HG03521 (cell line): ENCODE measurements at regions not wholly inside any gene's neighbourhood (a gene's known extent, or its start where the extent isn't known, plus 50 kb on each side); places are given as distances from the start of the nearest gene placed in this dataset.

Experiments used
- ATAC-seq: cut with Tn5 transposase; IDR thresholded peaks from one replicate; pipeline ENCODE4 v1.9.1; 2021; ENCODE audit warnings: mild to moderate bottlenecking, moderate library complexity; ENCODE audit not compliant: unreplicated experiment

- ATAC-seq, result no peak
Observed at GRCh38 chr21:28378026-28378425, 614.7 kb downstream of the LTN1 start.

DNA sequence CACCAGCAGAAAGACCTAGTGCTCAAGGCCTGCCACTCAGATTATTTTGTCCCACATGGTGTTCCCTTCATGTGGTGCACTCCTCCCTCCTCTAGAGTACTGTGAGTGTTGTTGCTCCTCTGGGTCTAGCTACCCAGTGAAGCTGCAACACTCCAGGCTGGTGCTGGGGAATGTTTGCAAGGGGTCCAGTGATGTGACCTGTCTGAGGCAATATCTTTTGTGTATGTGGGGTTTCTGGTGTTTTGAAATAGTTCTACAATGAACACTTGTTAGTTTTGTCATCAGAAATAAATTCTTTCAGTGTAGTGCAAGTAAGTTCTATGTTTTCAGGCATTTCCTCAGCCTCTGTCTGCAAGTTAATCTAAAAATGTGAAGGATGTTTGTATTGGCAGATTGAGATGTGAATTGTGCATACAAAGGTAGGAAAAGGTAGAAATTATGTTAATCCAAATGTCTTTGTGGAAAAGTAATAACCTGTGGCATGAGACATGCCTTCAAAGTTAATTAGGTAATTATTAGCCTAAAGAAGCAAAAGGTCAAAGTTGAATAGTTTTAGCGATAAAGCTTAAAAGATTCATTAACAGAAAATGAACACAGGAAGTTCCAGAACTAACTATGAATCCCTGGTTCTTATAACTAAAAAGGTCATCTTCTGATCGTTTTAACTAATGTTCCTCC, 616.8 kb downstream of the LTN1 start:
- no peak for ATAC-seq

GRCh38 chr21:28374881-28375280, 617.8 kb downstream of the LTN1 start:
- ATAC-seq, result no peak

- ATAC-seq, result no peak
Observed at GRCh38 chr21:28371713-28372112, 621.0 kb downstream of the LTN1 start.

- no peak for ATAC-seq
Observed at GRCh38 chr21:28359300-28359699, 633.4 kb downstream of the LTN1 start.

- no peak for ATAC-seq
Observed at GRCh38 chr21:28358702-28359101, 634.0 kb downstream of the LTN1 start.

DNA sequence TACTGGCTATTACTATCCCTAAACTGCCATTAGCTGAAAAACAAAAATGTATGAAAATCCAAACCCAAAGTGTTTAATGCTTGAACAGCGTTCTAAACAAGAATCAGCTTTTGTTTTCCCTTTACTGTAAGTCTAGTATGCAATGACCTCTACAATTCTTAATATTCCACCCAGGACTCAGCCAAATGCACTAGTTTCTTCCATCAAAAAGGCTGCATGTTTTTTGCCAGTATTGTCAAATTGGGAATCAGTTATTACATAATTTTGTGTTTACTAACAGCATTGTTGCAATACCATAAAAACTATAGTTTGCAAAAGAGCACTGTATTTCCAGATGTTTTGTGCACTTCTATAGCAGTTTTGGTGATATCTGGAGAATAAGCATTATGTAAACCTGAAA, 634.5 kb downstream of the LTN1 start:
- ATAC-seq, result no peak

DNA sequence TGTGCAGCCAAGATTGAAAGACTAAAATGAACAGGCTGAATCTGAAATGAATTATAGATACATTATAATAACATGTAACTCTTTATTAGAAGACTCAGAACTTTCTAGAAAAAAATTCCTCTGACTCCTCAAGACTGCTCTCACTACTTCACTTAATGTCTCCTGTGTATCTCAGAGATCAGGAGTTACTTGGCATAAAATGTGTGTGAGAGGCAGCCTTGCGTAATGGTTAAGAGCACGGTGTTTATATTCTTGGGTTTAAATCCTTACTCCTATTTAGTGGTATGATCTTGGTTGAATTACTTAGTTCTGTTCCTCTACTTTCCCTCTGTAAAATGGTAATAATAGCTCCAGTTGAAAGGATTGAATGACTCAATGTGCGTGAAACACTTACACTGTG, 634.9 kb downstream of the LTN1 start:
- ATAC-seq, result no peak

- ATAC-seq, result no peak
Observed at GRCh38 chr21:28356422-28356821, 636.3 kb downstream of the LTN1 start.

DNA sequence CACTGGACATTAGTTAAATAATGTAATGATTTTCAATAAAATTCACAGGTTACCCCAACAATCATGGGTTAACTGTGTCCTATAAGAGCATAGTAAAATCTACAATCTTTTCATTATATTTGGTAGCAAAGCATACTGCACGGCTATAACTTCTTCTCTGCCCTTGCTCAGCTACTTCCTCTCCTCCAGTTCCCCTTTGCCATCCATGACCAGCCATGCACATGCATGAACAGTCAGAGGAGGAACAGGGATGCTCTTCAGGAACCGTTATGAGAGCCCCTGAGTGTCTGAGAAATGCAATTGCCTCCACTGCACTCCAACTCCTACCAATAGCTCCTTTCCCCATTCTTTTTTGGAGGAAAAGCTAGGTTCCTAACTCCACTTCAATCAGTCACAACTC, 646.7 kb downstream of the LTN1 start:
- no peak for ATAC-seq

- ATAC-seq, result no peak
Observed at GRCh38 chr21:28344985-28345384, 647.7 kb downstream of the LTN1 start.

DNA sequence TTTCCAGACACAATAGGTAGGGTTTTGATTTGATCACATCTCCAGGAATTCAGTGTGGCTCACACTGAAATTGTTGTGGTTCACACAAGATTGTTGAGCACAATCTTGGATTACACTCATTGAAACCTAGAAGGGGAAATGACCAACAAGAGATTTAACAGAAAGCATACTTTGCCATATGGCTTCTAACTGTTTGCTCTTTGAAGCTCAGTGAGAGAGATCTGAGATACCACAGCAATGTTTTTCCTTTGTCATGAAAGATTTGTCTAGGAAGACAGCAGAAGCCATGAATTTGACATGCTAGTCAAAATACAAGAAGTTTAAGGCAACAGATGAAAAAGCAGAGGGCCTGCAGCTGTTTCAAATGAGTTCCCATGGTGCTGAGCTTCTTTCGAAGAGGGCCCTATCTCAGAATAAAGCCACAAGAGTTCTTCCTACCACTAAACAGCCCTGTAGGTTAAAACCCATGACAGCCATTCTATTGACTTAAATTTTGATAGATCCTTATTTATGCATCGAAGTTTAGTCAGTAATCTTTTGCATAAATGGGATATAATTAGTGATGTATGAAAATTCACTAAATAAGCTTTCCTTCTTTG, 650.4 kb downstream of the LTN1 start:
- no peak for ATAC-seq

- no peak for ATAC-seq
Observed at GRCh38 chr21:28339403-28339802, 653.3 kb downstream of the LTN1 start.

DNA sequence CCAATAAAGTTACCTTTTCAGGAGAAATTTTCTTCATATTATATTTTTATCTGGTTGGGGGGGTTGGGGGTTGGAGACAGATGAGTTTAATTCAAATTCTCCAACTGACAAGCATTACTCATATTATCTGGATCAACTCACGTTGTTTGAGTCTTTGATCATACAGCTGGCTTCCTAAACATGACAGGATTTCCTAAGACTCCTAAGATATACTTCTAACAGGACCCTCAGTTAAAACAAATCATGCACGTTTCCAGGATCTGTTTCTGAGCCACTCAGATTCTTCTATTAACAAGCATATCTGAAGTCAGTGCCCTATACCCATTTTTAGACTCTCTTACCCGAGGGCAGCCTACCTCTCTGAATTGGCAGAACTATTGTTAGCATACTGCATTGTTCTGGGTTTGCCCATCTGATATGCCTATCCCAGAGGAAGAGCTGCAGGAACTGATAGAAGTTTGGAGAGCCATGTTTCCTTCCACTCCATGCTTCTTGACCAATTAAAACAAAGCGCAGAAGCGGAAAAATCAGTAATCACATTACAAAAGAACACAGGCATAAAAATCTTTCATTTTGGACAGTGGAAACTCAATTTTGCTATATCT, 653.9 kb downstream of the LTN1 start:
- no peak for ATAC-seq

DNA sequence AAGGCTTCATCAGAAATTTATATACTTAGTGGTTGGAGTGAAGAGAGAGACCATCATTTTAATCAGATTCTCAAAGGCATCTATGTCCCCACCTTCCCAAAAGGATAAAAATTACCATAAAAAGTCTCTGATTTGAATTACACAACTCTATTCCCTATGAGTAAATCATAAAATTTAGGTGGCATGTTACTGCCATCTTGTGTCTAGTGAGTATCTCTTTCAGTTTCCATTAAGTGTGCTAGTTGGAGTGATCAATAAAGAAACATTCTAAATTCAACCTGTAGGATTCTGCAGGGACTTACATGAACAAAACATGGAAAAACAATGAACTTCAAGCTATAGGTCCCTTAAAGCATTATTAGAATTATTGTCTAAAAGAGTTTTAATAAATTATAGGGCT, 655.4 kb downstream of the LTN1 start:
- no peak for ATAC-seq

DNA sequence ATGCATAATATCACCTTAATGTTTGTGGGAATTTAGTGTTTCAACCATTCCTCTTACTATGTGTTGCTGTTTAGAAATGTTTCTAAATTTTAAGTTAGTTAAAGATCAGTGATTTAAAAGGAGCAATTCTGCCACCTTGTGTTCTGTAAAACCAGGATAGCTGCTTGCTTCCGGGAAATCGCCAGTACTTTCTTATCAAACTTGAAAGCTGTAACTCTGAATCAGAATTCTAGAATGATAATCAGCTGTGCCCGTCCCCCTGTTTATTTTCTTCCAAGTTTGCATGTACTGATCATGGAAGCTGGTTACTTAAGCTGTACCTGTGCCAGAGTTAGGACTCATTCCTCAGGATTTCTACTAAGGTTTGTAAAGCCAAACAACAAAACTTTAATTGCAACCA, 656.4 kb downstream of the LTN1 start:
- ATAC-seq, result no peak

DNA sequence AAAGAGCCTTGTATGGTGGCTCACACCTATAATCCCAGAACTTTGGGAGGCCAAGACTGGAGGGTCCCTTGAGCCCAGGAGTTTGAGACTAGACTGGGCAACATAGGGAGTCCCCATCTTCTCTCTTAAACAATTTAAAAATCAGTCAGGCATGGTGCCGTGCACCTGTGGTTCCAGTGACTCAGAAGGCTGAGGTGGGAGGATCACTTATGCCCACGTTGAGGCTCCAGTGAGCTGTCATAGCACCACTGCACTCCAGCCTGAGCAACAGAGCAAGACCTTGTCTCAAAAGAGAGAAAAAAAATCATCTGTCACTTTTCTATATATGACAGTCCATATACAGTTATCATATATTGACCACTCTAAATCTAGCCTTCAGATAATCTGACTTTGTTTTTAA, 658.3 kb downstream of the LTN1 start:
- ATAC-seq, result no peak

GRCh38 chr21:28333578-28334075, 659.0 kb downstream of the LTN1 start:
- no peak for ATAC-seq

DNA sequence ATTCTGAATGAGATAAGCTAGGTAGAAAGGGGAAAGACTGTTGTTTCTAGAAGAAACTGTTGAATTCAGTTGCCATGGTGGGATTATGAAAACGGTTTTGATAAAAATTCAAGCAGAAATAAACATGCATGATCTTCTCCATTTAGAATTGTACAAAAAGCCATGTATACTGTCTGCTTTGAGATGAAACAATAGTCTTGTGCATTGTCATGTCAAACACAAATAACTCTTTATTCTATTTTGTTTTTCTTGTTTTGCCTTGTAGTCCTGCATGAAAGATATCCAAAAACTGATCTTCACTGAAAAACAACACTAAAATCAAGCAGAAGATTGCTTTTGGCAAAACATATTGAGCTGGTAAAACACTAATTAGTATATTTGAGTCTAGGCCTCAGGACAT, 659.9 kb downstream of the LTN1 start:
- ATAC-seq, result no peak

DNA sequence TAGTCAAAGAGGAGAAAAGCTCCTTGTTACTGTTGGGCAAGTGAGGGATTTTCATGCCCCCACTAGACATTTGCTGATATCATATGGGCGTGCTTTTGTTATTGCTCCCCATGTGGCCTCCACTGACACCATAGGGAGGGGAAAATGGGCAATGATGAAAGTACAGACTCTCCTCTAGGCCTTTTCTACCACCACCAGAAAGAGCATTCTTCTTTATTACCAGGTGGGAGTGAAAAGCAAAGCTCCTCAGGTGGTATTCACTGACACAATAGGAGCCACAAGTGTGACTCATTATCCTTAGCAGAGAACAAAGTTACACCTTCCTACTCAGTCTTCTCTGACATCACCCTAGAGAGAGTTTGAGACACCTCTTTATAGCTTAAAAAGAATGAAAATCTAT, 667.1 kb downstream of the LTN1 start:
- ATAC-seq, result no peak

GRCh38 chr21:28324690-28325089, 668.0 kb downstream of the LTN1 start:
- ATAC-seq, result no peak

DNA sequence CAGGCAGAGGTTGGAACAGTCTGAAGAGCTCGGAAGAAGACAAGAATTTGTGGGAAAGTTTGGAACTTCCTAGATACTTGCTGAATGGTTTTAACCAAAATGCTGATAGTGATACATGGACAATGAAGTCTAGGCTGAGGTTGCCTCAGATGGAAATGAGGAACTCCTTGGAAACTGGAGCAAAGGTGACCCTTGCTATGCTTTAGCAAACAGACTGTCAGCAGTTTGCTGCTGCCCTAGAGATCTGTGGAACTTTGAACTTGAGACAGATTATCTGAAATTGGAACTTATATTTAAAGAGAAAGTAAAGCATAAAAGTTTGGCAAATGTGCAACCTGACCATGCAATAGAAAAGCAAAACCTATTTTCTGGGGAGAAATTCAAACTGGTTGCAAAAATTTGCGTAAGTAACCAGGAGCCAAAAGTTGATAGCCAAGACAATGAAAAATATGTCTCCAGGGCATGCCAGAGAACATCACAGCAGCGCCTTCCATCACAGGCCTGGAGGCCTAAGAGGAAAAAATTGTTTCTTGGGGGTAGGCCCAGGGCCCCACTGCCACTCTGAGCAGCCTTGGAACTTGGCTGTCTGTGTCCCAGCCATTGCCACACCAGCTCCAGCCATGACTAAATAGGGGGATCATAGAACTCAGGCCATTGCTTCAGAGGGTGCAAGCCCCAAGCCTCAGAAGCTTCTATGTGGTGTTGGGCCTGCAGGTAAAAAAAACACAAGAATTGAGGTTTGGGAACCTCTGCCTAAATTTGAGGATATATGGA, 675.3 kb downstream of the LTN1 start:
- no peak for ATAC-seq
